GM23338 (cell line): ENCODE measurements at regions not wholly inside any gene's neighbourhood (a gene's known extent, or its start where the extent isn't known, plus 50 kb on each side); places are given as distances from the start of the nearest gene placed in this dataset.
A peak's percentile ranks its signal among the peaks of the same experiment; 100 is the strongest.

Experiments used
- ATAC-seq: fragments of 200-7000 bp; cut with Tn5 transposase; 3 replicates; pipeline ENCODE4 v1.9.1; 2020
- DNase-seq: peaks from one replicate; pipeline ENCODE4 v3.0.0-alpha.2; 2015; ENCODE audit warnings: low spot score
- H2AFZ ChIP-seq: fragments of 200-600 bp; sonication (generic); 2 replicates; pipeline ENCODE4 v1.8.0; 2016; ENCODE audit warnings: antibody characterized with exemption, mild to moderate bottlenecking, moderate library complexity
- H3F3A ChIP-seq: fragments of 200-600 bp; sonication (generic); replicated peaks from 2 replicates; pipeline ENCODE4 v1.8.0; 2017; ENCODE audit warnings: antibody characterized with exemption, mixed run types, low read depth
- H3K27ac ChIP-seq: fragments of 200-600 bp; sonication (generic); 2 replicates; pipeline ENCODE4 v1.6.1; 2016; ENCODE audit warnings: low read depth
- H3K27me3 ChIP-seq: fragments of 200-600 bp; sonication (generic); 2 replicates; pipeline ENCODE4 v1.8.0; 2016; ENCODE audit warnings: mild to moderate bottlenecking, mixed run types, moderate library complexity; ENCODE audit not compliant: insufficient read depth
- H3K36me3 ChIP-seq: fragments of 200-600 bp; sonication (generic); 2 replicates; pipeline ENCODE4 v1.8.0; 2016; ENCODE audit warnings: mild to moderate bottlenecking; ENCODE audit not compliant: insufficient read depth
- H3K4me1 ChIP-seq: fragments of 200-600 bp; sonication (generic); 2 replicates; pipeline ENCODE4 v1.8.0; 2016; ENCODE audit warnings: mild to moderate bottlenecking, moderate library complexity; ENCODE audit not compliant: insufficient read depth
- H3K4me2 ChIP-seq: fragments of 200-600 bp; sonication (generic); 2 replicates; pipeline ENCODE4 v1.7.1; 2017; ENCODE audit warnings: mixed run types
- H3K4me3 ChIP-seq: fragments of 200-600 bp; sonication (generic); 2 replicates; pipeline ENCODE4 v1.6.1; 2016; ENCODE audit warnings: mixed run types
- H3K79me2 ChIP-seq: fragments of 200-600 bp; sonication (generic); replicated peaks from 2 replicates; pipeline ENCODE4 v1.8.0; 2017; ENCODE audit warnings: mild to moderate bottlenecking; ENCODE audit not compliant: insufficient read depth
- H3K9me2 ChIP-seq: fragments of 200-600 bp; sonication (generic); 2 replicates; pipeline ENCODE4 v1.8.0; 2017; ENCODE audit not compliant: insufficient read depth
- H4K20me1 ChIP-seq: fragments of 200-600 bp; sonication (generic); replicated peaks from 2 replicates; pipeline ENCODE4 v1.8.0; 2017; ENCODE audit warnings: mild to moderate bottlenecking; ENCODE audit not compliant: insufficient read depth
- H3K27ac Mint-ChIP-seq: 2 replicates; pipeline ENCODE4 v1.8.0; 2020; ENCODE audit warnings: inconsistent platforms, mild to moderate bottlenecking, moderate library complexity, mixed read lengths
- H3K27me3 Mint-ChIP-seq: 3 replicates; pipeline ENCODE4 v1.8.0; 2022; ENCODE audit warnings: low read depth, mild to moderate bottlenecking, moderate library complexity, mixed read lengths, inconsistent platforms; ENCODE audit not compliant: insufficient read depth, poor library complexity
- H3K36me3 Mint-ChIP-seq: 3 replicates; pipeline ENCODE4 v1.8.0; 2021; ENCODE audit warnings: low read depth, mild to moderate bottlenecking, inconsistent platforms, moderate library complexity, mixed read lengths
- H3K4me1 Mint-ChIP-seq: 3 replicates; pipeline ENCODE4 v1.8.0; 2020; ENCODE audit warnings: mild to moderate bottlenecking, inconsistent platforms, mixed read lengths
- H3K4me3 Mint-ChIP-seq: 3 replicates; pipeline ENCODE4 v1.8.0; 2021; ENCODE audit warnings: moderate library complexity, mild to moderate bottlenecking, inconsistent platforms, mixed read lengths
- H3K9me3 Mint-ChIP-seq: 3 replicates; pipeline ENCODE4 v1.8.0; 2020; ENCODE audit warnings: moderate library complexity, mild to moderate bottlenecking, inconsistent platforms, mixed read lengths
- CTCF ChIP-seq, 2 experiments: fragments of 200-600 bp in 1 of 2; sonication (generic) in 1 of 2; conservative IDR thresholded peaks; 2 replicates each; pipeline versions ENCODE4 v1.5.1 to v1.6.1; 2016 to 2017; ENCODE audit warnings: antibody characterized with exemption in 2 of 2, low read depth in 2 of 2, mild to moderate bottlenecking in 2 of 2, moderate library complexity in 1 of 2
- ETS1 ChIP-seq: IDR thresholded peaks from 2 replicates; pipeline ENCODE4 v1.6.1; 2016; ENCODE audit warnings: antibody characterized with exemption
- EZH2 ChIP-seq: fragments of 200-600 bp; sonication (generic); IDR thresholded peaks from one replicate; pipeline ENCODE4 v1.8.0; 2017; ENCODE audit warnings: antibody characterized with exemption, mild to moderate bottlenecking, low read depth; ENCODE audit not compliant: unreplicated experiment
- NANOG ChIP-seq: IDR thresholded peaks from 2 replicates; pipeline ENCODE4 v1.6.1; 2016; ENCODE audit warnings: antibody characterized with exemption, borderline replicate concordance
- REST ChIP-seq: IDR thresholded peaks from one replicate; pipeline ENCODE4 v1.6.1; 2018; ENCODE audit warnings: antibody characterized with exemption; ENCODE audit not compliant: unreplicated experiment
- TF ChIP-seq, protein P1 (sequence below): fragments of 250-450 bp; sonication (Bioruptor Pico); IDR thresholded peaks from 2 replicates; pipeline ENCODE4 v1.5.0; 2020; ENCODE audit warnings: mild to moderate bottlenecking, moderate library complexity

- Histone ChIP-seq H3K4me1 (0 out of 2 replicates have a peak, but pooled peaks cover 3% of the 10 kb centered on the region), H2AFZ (no peak overlapping the region), H3K36me3 (no peaks in the 10 kb centered on the region; the same call in 1 of the 2 replicates), H3K4me3 (no peak overlapping the region), H4K20me1 (no peaks in the 10 kb centered on the region), H3K4me2 (no peak overlapping the region), H3K79me2 (no peaks in the 10 kb centered on the region), H3K27me3 (no peaks in the 10 kb centered on the region), H3F3A (no peaks in the 10 kb centered on the region), H3K27ac (no peak overlapping the region), H3K9me2 (no peaks in the 10 kb centered on the region; the same call in 1 of the 2 replicates)
- TF ChIP-seq NANOG (no peak), CTCF (conservative IDR thresholded peaks at IDR 0.05; ENCODE audit: low read depth in 2 of 2) (peak in 1 of 2 experiments; percentile 38; a peak in 2 of 4 replicates), EZH2 (no peak), ETS1 (no peak), REST (no peak)
- TF ChIP-seq, protein P1, sequence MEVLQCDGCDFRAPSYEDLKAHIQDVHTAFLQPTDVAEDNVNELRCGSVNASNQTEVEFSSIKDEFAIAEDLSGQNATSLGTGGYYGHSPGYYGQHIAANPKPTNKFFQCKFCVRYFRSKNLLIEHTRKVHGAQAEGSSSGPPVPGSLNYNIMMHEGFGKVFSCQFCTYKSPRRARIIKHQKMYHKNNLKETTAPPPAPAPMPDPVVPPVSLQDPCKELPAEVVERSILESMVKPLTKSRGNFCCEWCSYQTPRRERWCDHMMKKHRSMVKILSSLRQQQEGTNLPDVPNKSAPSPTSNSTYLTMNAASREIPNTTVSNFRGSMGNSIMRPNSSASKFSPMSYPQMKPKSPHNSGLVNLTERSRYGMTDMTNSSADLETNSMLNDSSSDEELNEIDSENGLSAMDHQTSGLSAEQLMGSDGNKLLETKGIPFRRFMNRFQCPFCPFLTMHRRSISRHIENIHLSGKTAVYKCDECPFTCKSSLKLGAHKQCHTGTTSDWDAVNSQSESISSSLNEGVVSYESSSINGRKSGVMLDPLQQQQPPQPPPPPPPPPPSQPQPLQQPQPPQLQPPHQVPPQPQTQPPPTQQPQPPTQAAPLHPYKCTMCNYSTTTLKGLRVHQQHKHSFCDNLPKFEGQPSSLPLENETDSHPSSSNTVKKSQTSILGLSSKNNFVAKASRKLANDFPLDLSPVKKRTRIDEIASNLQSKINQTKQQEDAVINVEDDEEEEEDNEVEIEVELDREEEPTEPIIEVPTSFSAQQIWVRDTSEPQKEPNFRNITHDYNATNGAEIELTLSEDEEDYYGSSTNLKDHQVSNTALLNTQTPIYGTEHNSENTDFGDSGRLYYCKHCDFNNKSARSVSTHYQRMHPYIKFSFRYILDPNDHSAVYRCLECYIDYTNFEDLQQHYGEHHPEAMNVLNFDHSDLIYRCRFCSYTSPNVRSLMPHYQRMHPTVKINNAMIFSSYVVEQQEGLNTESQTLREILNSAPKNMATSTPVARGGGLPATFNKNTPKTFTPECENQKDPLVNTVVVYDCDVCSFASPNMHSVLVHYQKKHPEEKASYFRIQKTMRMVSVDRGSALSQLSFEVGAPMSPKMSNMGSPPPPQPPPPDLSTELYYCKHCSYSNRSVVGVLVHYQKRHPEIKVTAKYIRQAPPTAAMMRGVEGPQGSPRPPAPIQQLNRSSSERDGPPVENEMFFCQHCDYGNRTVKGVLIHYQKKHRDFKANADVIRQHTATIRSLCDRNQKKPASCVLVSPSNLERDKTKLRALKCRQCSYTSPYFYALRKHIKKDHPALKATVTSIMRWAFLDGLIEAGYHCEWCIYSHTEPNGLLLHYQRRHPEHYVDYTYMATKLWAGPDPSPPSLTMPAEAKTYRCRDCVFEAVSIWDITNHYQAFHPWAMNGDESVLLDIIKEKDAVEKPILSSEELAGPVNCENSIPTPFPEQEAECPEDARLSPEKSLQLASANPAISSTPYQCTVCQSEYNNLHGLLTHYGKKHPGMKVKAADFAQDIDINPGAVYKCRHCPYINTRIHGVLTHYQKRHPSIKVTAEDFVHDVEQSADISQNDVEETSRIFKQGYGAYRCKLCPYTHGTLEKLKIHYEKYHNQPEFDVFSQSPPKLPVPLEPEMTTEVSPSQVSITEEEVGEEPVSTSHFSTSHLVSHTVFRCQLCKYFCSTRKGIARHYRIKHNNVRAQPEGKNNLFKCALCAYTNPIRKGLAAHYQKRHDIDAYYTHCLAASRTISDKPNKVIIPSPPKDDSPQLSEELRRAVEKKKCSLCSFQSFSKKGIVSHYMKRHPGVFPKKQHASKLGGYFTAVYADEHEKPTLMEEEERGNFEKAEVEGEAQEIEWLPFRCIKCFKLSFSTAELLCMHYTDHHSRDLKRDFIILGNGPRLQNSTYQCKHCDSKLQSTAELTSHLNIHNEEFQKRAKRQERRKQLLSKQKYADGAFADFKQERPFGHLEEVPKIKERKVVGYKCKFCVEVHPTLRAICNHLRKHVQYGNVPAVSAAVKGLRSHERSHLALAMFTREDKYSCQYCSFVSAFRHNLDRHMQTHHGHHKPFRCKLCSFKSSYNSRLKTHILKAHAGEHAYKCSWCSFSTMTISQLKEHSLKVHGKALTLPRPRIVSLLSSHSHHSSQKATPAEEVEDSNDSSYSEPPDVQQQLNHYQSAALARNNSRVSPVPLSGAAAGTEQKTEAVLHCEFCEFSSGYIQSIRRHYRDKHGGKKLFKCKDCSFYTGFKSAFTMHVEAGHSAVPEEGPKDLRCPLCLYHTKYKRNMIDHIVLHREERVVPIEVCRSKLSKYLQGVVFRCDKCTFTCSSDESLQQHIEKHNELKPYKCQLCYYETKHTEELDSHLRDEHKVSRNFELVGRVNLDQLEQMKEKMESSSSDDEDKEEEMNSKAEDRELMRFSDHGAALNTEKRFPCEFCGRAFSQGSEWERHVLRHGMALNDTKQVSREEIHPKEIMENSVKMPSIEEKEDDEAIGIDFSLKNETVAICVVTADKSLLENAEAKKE (CRISPR knock-in tag): no peak; the same call in 1 of the 2 replicates
- H3K27me3 Mint-ChIP-seq: peaks cover 6% of the 10 kb centered on the region
- peak; percentile 59 for DNase-seq
- ATAC-seq: peak; percentile 99
- no peaks in the 10 kb centered on the region for H3K36me3 Mint-ChIP-seq
- peaks cover 11% of the 10 kb centered on the region; the same call in 1 of the 3 replicates for H3K9me3 Mint-ChIP-seq
- H3K4me3 Mint-ChIP-seq: no peak overlapping the region
- H3K4me1 Mint-ChIP-seq: peaks cover 11% of the 10 kb centered on the region
- peak overlapping the region; percentile 54 for H3K27ac Mint-ChIP-seq
These were observed 290.1 kb upstream of the CHRNA7 start for GRCh38 chr15:31740203-31740602.
